Fibroblast of lung (primary cell): ENCODE measurements at regions not wholly inside any gene's neighbourhood (a gene's known extent, or its start where the extent isn't known, plus 50 kb on each side); places are given as distances from the start of the nearest gene placed in this dataset.
"Not testable (repeated sequence)": the region's sequence is repeated elsewhere in the genome, so short reads cannot be mapped to it uniquely, and the experiment has no call there.

Experiments
- DNase-seq, 2 donors: peaks; one replicate each; pipeline versions ENCODE4 v3.0.0 to v3.0.0-alpha.2; 2010; ENCODE audit warnings: low read depth in 2 of 2
- H2AFZ ChIP-seq: 2 replicates; pipeline ENCODE4 v1.5.1; 2012; ENCODE audit warnings: low read length, control low read depth, inconsistent platforms
- H3K27ac ChIP-seq: 2 replicates; pipeline ENCODE4 v1.5.1; 2011; ENCODE audit warnings: low read length, control low read depth; ENCODE audit not compliant: insufficient read depth
- H3K27me3 ChIP-seq: 2 replicates; pipeline ENCODE4 v1.5.1; 2011; ENCODE audit warnings: mild to moderate bottlenecking, low read length; ENCODE audit not compliant: control insufficient read depth, insufficient read depth
- H3K36me3 ChIP-seq: 2 replicates; pipeline ENCODE4 v1.5.1; 2011; ENCODE audit warnings: low read length; ENCODE audit not compliant: control insufficient read depth, insufficient read depth
- H3K4me1 ChIP-seq: 2 replicates; pipeline ENCODE4 v1.5.1; 2011; ENCODE audit warnings: low read length; ENCODE audit not compliant: control insufficient read depth, insufficient read depth; ENCODE audit errors: extremely low read depth
- H3K4me2 ChIP-seq: 2 replicates; pipeline ENCODE4 v1.5.1; 2011; ENCODE audit warnings: low read length, control low read depth; ENCODE audit not compliant: insufficient read depth; ENCODE audit errors: extremely low read depth
- H3K4me3 ChIP-seq, 4 experiments: fragments of 200-600 bp in 1 of 4; sonication (generic) in 1 of 4; replicated peaks in 1 of 4; 2 replicates each; pipeline ENCODE4 v1.5.1; 2011 to 2016; ENCODE audit warnings: low read length in 4 of 4, low read depth in 3 of 4, mild to moderate bottlenecking in 3 of 4, control low read depth in 2 of 4, inconsistent platforms in 1 of 4, mixed read lengths in 1 of 4; ENCODE audit not compliant: insufficient read depth in 1 of 4; ENCODE audit errors: control extremely low read depth in 1 of 4
- H3K79me2 ChIP-seq: 2 replicates; pipeline ENCODE4 v1.5.1; 2012; ENCODE audit warnings: mild to moderate bottlenecking, low read length, inconsistent platforms; ENCODE audit not compliant: control insufficient read depth, insufficient read depth
- H3K9ac ChIP-seq: 2 replicates; pipeline ENCODE4 v1.5.1; 2011; ENCODE audit warnings: mild to moderate bottlenecking, low read length, control low read depth; ENCODE audit not compliant: insufficient read depth
- H3K9me3 ChIP-seq: 2 replicates; pipeline ENCODE4 v1.5.1; 2012; ENCODE audit warnings: low read depth, low read length; ENCODE audit not compliant: control insufficient read depth, insufficient read depth
- H4K20me1 ChIP-seq: 2 replicates; pipeline ENCODE4 v1.5.1; 2011; ENCODE audit warnings: low read length; ENCODE audit not compliant: control insufficient read depth, insufficient read depth; ENCODE audit errors: extremely low read depth
- EZH2 ChIP-seq: IDR thresholded peaks from 2 replicates; pipeline ENCODE4 v1.5.1; 2012; ENCODE audit warnings: low read length, control low read depth, mild to moderate bottlenecking; ENCODE audit errors: missing control alignments
- TF ChIP-seq, protein P1 (sequence below), 2 donors: IDR thresholded peaks in 1 of 2; conservative IDR thresholded peaks in 1 of 2; 1 replicate in 1 of 2; 2 replicates in 1 of 2; pipeline ENCODE4 v1.5.1; 2011 to 2012; ENCODE audit warnings: low read length in 2 of 2, control low read depth in 1 of 2, inconsistent platforms in 1 of 2, low read depth in 1 of 2, mild to moderate bottlenecking in 1 of 2

DNA sequence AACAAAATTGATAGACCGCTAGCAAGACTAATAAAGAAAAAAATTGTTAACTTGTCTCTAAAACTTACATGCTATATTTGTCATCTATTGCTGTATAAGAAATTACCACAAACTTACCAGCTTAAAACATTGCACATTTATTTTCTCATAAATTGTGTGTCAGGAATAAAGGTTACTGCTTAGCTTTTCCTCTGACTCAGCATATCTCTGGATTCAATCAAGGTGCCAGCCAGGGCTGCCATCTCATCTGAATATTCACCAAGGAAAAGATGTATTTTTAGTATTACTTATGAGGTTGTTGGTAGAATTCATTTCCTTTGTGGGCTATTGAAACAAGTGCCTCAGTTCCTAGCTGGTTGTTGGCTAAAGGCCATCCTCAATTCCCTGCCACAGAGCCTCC is 912.6 kb upstream of the NEGR1 start:
- Histone ChIP-seq H3K4me3 (no peak overlapping the region), H3K9ac (no peak overlapping the region), H3K36me3 (no peaks in the 10 kb centered on the region), H3K4me2 (no peak overlapping the region), H2AFZ (no peak overlapping the region), H3K9me3 (no peaks in the 10 kb centered on the region), H3K79me2 (no peaks in the 10 kb centered on the region), H4K20me1 (no peaks in the 10 kb centered on the region), H3K4me1 (no peaks in the 10 kb centered on the region), H3K27me3 (no peaks in the 10 kb centered on the region), H3K27ac (no peak overlapping the region)
- no peak for TF ChIP-seq EZH2
- TF ChIP-seq, protein P1, sequence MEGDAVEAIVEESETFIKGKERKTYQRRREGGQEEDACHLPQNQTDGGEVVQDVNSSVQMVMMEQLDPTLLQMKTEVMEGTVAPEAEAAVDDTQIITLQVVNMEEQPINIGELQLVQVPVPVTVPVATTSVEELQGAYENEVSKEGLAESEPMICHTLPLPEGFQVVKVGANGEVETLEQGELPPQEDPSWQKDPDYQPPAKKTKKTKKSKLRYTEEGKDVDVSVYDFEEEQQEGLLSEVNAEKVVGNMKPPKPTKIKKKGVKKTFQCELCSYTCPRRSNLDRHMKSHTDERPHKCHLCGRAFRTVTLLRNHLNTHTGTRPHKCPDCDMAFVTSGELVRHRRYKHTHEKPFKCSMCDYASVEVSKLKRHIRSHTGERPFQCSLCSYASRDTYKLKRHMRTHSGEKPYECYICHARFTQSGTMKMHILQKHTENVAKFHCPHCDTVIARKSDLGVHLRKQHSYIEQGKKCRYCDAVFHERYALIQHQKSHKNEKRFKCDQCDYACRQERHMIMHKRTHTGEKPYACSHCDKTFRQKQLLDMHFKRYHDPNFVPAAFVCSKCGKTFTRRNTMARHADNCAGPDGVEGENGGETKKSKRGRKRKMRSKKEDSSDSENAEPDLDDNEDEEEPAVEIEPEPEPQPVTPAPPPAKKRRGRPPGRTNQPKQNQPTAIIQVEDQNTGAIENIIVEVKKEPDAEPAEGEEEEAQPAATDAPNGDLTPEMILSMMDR (conservative IDR thresholded peaks at IDR 0.05 in 1 of 2, IDR thresholded peaks at IDR 0.05 in 1 of 2; ENCODE audit: low read depth in 1 of 2, low read length in 2 of 2): no peak
- no peak for DNase-seq

DNA sequence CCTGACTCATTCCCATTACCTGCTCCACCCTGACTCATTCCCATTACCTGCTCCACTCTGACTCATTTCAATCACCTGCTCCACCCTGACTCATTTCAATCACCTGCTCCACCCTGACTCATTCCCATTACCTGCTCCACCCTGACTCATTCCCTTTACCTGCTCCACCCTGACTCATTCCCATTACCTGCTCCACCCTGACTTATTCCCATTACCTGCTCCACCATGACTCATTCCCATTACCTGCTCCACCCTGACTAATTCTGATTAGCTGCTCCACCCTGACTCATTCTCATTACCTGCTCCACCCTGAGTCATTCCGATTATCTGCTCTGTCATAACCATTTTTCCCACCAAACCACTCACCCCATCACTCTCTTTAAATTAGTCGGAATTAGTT is 901.2 kb upstream of the NEGR1 start:
- not testable (repeated sequence) for H3K36me3 ChIP-seq, H2AFZ ChIP-seq, H3K27me3 ChIP-seq, H3K4me2 ChIP-seq, DNase-seq, H3K4me1 ChIP-seq, H3K9me3 ChIP-seq, H4K20me1 ChIP-seq, H3K27ac ChIP-seq, H3K9ac ChIP-seq, H3K79me2 ChIP-seq, H3K4me3 ChIP-seq

DNA sequence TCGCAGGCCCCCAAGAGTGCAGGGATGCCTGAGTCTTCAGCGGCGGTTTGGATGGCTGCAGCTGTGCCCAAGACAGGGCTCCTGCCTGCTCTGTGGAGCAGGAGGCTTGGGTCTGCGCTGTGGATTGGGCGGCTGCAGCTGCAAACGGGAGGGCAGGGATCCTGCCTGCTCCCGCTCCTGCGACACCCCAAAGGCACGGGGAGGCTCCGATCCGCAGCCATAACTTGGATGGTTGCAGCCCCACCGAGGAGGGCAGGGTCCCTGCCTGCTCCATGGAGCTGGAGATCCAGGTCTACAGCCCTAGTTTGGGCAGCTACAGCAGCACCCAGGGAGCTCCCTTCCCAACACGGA is 898.8 kb upstream of the NEGR1 start:
- Histone ChIP-seq H3K36me3 (no peaks in the 10 kb centered on the region), H3K9me3 (no peaks in the 10 kb centered on the region), H2AFZ (no peak overlapping the region), H3K4me3 (no peak overlapping the region), H3K4me2 (no peak overlapping the region), H3K27me3 (no peaks in the 10 kb centered on the region), H3K79me2 (no peaks in the 10 kb centered on the region), H4K20me1 (no peaks in the 10 kb centered on the region), H3K4me1 (no peaks in the 10 kb centered on the region), H3K9ac (no peak overlapping the region), H3K27ac (no peak overlapping the region)
- TF ChIP-seq EZH2: no peak
- TF ChIP-seq, protein P1 (conservative IDR thresholded peaks at IDR 0.05 in 1 of 2, IDR thresholded peaks at IDR 0.05 in 1 of 2; ENCODE audit: low read depth in 1 of 2, low read length in 2 of 2): no peak
- DNase-seq: no peak
